ENCODE measurements at regions not wholly inside any gene's neighbourhood (a gene's known extent, or its start where the extent isn't known, plus 50 kb on each side); places are given as distances from the start of the nearest gene placed in this dataset.

- H3K9me3 Mint-ChIP-seq: peaks cover 0 to 3% (median 0%) of the 10 kb centered on the region in 7 donors
- Histone ChIP-seq H4K20me1 (ENCODE audit: insufficient read depth, low read length) (no peaks in the 10 kb centered on the region), H3K36me3 (replicated peaks in 1 of 2; ENCODE audit: control insufficient read depth in 1 of 2, insufficient read depth in 2 of 2, low read length in 2 of 2) (no peaks in the 10 kb centered on the region), H3K4me3 (replicated peaks in 1 of 3; ENCODE audit: low read depth in 2 of 3, low read length in 3 of 3) (no peak overlapping the region), H3K4me1 (ENCODE audit: control insufficient read depth in 1 of 2, insufficient read depth in 2 of 2, low read length in 2 of 2) (no peaks in the 10 kb centered on the region), H3K9ac (ENCODE audit: insufficient read depth, low read length, poor library complexity, severe bottlenecking) (no peak overlapping the region), H3K79me2 (ENCODE audit: insufficient read depth, low read length) (no peaks in the 10 kb centered on the region), H3K9me3 (replicated peaks in 1 of 2; ENCODE audit: control insufficient read depth in 1 of 2, insufficient read depth in 1 of 2, low read length in 2 of 2) (no peaks in the 10 kb centered on the region), H3K4me2 (replicated peaks; ENCODE audit: extremely low read depth, low read length, poor library complexity, severe bottlenecking) (no peak overlapping the region), H3K27me3 (ENCODE audit: control insufficient read depth in 2 of 2, insufficient read depth in 2 of 2, low read length in 2 of 2) (no peaks in the 10 kb centered on the region), H2AFZ (ENCODE audit: insufficient read depth, low read depth, low read length, poor library complexity, severe bottlenecking) (no peak overlapping the region), H3K27ac (ENCODE audit: low read depth in 1 of 2, low read length in 2 of 2) (no peak overlapping the region)
- no peaks in the 10 kb centered on the region for H3K36me3 Mint-ChIP-seq
- 100% methylated on average over 1 of the region's 2 CpGs for WGBS (ENCODE audit: insufficient coverage)
- no peak overlapping the region for H3K27ac Mint-ChIP-seq
- no peaks in the 10 kb centered on the region for H3K4me1 Mint-ChIP-seq
- peaks cover 0 to 3% (median 0%) of the 10 kb centered on the region in 3 donors for H3K27me3 Mint-ChIP-seq (ENCODE audit: low read depth in 3 of 3)
- no peak for DNase-seq
- TF ChIP-seq CTCF (IDR thresholded peaks at IDR 0.05): no peak
- intact Hi-C loops (cut with micrococcal nuclease): no loop called here
- H3K4me3 Mint-ChIP-seq: no peak overlapping the region
Measured at GRCh38 chr1:56146449-56146848, 432.9 kb downstream of the PLPP3 start.

DNA sequence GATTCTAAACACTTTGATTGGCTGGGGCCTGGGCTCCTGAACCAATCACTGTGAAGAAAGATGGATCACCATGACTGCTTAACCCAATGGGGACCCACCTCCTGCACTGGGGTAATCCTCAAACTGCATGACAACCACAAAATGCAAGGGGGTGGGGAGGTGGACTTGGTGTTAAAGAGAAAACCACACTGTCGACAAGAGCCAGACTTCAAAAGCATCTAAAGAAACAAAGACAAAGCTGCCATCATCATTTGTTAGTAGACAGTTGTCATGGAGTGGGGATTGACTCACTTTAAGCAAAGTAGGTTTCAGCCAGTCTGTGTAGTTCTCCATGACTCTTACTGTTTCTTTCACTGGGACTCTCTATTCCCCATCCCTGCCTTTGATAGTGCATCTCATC, 433.8 kb downstream of the PLPP3 start:
- no peaks in the 10 kb centered on the region for H3K27me3 ChIP-seq (ENCODE audit: control insufficient read depth in 2 of 2, insufficient read depth in 2 of 2, low read length in 2 of 2)
- Mint-ChIP-seq H3K27ac (peak overlapping the region in 1 of 7 donors; percentile 50), H3K4me3 (no peak overlapping the region), H3K27me3 (ENCODE audit: low read depth in 3 of 3) (peaks cover 0 to 2% (median 0%) of the 10 kb centered on the region in 3 donors), H3K4me1 (no peaks in the 10 kb centered on the region), H3K36me3 (no peaks in the 10 kb centered on the region), H3K9me3 (peaks cover 0 to 3% (median 0%) of the 10 kb centered on the region in 7 donors)
- H3K9me3 ChIP-seq (replicated peaks in 1 of 2; ENCODE audit: control insufficient read depth in 1 of 2, insufficient read depth in 1 of 2, low read length in 2 of 2): no peaks in the 10 kb centered on the region
- WGBS (ENCODE audit: insufficient coverage): no CpG with 5 or more reads among the region's 1 CpG
- intact Hi-C loops (cut with micrococcal nuclease): no loop called here
- no peak for TF ChIP-seq CTCF (IDR thresholded peaks at IDR 0.05)
- no peak overlapping the region for H3K4me2 ChIP-seq (replicated peaks; ENCODE audit: extremely low read depth, low read length, poor library complexity, severe bottlenecking)
- DNase-seq: no peak
- H3K4me1 ChIP-seq (ENCODE audit: control insufficient read depth in 1 of 2, insufficient read depth in 2 of 2, low read length in 2 of 2): no peaks in the 10 kb centered on the region
- no peak overlapping the region for H2AFZ ChIP-seq (ENCODE audit: insufficient read depth, low read depth, low read length, poor library complexity, severe bottlenecking)
- H4K20me1 ChIP-seq (ENCODE audit: insufficient read depth, low read length): no peaks in the 10 kb centered on the region
- H3K36me3 ChIP-seq (replicated peaks in 1 of 2; ENCODE audit: control insufficient read depth in 1 of 2, insufficient read depth in 2 of 2, low read length in 2 of 2): no peaks in the 10 kb centered on the region
- H3K4me3 ChIP-seq (replicated peaks in 1 of 3; ENCODE audit: low read depth in 2 of 3, low read length in 3 of 3): no peak overlapping the region
- H3K9ac ChIP-seq (ENCODE audit: insufficient read depth, low read length, poor library complexity, severe bottlenecking): no peak overlapping the region
- no peaks in the 10 kb centered on the region for H3K79me2 ChIP-seq (ENCODE audit: insufficient read depth, low read length)
- H3K27ac ChIP-seq (ENCODE audit: low read depth in 1 of 2, low read length in 2 of 2): no peak overlapping the region

Data from CD14-positive monocyte (primary cell).